ENCODE measurements at regions not wholly inside any gene's neighbourhood (a gene's known extent, or its start where the extent isn't known, plus 50 kb on each side); places are given as distances from the start of the nearest gene placed in this dataset.

DNA sequence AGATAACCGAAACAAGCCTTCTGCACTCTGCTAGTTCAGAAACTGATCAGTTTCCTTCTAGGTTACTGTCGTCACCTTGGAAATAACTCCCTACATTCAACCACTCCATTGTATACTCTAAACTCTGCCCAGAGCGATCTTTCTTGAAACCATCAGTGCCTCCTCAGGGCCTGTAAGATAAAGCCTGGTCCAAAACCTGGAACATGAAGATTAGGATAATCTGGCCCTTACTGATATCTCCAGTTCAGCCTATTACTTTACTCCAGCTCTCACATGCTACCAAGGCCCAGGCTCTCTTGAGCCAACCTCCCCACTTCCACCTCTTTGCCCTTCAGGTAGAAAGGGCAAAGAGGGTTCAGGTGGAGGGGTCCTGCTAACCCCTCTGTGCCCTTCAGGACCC is 125.3 kb upstream of the RXFP2 start:
- no peak for DNase-seq

DNA sequence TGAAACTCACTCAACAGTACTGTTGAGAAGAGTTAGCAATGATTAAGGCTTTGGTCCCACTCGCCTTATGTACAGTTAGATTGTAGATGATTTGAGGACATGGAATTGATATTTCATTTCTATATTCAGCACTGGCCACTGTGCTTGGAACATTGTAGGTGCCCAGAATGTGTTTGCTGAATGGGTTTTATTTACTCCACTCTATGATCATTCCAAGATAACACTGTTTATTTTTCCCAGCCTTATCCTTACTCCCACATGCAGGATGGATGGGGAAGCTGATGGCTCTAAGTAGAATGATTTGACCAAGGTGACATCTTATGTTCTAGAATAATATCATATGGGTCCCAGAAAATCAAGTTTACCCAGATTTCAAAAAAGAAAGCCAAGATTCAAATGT is 124.6 kb upstream of the RXFP2 start:
- DNase-seq = no peak

DNA sequence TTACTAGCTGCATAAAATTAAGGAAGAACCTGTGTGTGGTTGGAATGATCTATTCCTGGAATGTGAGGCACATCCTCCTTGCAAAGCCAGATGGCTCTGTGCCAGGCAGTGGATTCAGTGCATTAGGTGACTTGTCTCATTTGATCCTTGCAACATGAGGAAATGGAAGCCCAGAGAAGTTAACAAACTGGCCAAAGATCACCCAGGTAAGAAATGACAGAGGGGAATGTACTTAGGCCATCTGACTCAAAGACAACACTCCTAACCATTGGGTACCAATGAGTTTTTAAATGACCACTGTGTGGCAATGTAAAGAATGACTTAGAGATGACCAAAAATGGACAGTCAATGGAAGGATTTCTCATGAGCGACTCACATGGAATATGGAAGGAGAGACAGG is 114.2 kb upstream of the RXFP2 start:
- no peak for DNase-seq

DNA sequence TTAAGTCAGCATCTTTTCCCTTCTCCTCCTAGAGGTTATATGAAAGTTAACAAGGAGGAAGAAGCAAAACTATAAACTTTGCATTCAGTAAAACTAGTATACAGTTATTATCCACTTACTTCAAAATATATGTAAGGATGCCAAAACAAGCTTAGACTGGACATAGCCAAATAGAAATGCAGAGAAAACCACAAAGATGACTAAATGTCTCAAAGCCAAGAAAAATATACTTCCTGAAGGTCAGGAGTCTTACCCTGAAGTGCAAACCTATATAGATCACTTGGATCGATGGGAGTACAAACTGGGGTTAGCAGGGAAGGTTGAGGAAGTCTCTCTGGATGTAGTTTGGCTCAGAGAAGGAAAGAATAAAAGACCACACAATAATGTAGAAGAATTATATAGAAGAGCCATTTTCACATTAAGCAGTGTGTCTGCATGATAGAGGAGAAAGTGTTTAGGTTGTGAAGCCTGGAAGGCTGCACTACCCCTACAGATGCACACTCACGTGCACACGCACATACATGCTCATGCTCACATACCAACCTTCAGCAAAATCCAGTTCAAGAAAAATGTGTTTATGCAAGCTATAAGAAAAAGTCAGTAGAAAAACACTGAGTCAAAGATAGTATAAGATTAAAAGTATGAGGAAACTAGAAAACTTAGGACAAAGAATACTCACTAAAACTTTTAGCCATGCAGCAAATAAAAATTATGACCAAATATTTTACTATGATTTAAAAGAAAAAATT is 112.1 kb upstream of the RXFP2 start:
- DNase-seq = no peak

DNA sequence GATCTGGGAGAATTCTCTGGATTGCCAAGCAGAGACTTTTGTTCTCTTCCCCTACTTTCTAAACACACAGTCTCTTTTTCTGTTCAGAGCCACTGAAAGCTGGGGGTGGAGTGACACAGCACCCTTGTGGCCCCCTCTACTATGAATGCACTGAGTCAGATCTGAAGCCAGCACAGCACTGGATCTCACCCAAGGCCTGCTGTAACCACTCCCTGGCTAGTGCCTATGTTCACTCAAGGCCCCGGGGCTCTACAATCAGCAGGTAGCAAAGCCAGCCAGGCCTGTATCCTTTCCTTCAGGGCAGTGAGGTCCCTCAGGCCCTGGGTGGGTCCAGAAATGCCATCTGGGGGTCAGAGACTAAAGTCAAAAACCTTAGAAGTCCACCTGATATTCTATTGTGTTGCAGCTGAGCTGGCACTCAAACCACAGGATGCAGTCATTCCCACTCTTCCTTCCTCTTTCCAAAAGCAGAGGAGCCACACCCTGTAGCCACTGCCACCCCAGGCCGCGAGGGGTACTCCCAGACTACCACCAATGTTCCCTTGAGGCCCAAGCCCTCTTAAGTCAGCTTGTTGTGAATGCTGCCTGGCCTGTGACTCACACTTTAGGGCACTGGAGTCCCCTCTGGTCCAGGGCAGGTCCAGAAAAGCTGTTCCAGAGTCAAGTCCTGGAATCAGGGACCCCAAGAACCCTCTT is 110.1 kb upstream of the RXFP2 start:
- no peak for DNase-seq

DNA sequence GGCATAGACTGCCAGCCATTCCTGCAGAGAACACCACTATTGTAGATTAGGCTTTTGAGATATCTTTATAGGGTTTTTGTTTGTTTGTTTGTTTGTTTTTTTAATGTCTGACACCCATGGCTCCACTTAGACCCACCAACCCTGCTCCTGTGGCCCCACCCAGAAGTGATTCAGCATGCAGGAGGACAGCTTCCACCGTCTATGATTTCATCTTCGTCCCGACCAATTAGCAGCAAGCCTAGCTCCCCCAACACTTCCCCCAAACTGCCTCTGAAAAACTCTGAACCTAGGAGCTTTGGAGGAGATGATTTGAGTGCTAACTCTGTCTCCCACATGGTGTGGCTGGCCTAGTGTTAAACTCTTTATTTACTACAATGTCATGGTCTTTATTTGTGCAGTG is 108.3 kb upstream of the RXFP2 start:
- DNase-seq = no peak

DNA sequence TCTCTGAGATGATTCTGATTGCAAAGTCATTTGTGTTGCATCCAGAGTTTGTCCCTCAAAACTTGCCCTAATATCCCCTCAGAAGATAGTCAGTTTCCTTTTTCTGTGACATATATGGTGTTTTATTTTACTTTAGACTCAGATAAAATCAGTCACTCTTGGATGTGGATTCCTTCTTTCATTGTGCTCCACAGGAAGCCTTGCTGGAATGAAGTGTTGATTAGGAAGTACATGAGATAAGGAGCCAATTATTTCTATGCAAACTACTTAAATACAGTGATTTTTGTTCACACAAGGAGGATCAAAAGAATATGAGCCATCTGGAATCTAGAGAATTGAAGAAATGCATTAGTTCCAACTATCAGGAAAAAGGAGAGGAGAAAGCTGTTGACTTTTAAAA is 107.6 kb upstream of the RXFP2 start:
- DNase-seq = no peak

DNA sequence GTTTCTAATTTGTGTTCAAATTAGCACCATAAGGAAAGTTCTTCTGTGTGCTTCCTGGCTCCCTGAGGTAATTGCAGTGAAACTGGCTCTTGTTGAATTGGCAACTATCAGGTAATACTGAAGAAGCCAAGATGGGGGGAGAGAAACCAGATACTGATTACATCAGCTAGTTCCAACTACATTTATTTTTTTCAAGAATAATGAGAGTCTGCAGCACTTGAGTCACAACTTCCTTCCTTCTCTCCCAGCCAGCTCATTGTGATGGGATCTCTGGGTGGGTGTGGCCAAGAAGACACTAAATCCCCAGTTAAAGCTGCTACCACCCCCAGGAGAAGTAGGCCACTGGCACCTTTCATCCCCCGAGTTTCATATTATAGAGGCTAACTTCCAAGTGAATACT is 100.7 kb upstream of the RXFP2 start:
- no peak for DNase-seq

- DNase-seq = no peak
Measured at GRCh38 chr13:31639443-31640163, 99.7 kb upstream of the RXFP2 start.

DNA sequence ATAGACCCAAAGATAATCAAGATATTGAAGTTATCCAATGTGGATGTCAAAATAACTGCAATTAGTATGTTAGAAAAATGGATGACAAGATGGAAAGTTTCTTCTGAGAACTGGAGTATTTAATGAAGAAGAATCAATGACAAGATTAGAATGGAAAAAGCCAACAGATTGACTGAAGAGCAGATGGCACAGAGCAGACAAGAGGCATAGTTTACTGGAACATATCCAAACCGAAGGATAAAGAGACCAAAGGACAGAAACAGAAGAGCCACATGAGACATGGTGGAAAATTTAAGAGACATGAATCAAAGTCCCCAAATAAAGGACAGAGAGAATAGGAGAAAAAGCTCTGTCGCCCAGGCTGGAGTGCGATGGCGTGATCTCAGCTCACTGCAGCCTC is 89.6 kb upstream of the RXFP2 start:
- DNase-seq = no peak

GRCh38 chr13:31653730-31654129 is 85.6 kb upstream of the RXFP2 start:
- no peak for DNase-seq

GRCh38 chr13:31663880-31664585 is 75.3 kb upstream of the RXFP2 start:
- DNase-seq = no peak

DNA sequence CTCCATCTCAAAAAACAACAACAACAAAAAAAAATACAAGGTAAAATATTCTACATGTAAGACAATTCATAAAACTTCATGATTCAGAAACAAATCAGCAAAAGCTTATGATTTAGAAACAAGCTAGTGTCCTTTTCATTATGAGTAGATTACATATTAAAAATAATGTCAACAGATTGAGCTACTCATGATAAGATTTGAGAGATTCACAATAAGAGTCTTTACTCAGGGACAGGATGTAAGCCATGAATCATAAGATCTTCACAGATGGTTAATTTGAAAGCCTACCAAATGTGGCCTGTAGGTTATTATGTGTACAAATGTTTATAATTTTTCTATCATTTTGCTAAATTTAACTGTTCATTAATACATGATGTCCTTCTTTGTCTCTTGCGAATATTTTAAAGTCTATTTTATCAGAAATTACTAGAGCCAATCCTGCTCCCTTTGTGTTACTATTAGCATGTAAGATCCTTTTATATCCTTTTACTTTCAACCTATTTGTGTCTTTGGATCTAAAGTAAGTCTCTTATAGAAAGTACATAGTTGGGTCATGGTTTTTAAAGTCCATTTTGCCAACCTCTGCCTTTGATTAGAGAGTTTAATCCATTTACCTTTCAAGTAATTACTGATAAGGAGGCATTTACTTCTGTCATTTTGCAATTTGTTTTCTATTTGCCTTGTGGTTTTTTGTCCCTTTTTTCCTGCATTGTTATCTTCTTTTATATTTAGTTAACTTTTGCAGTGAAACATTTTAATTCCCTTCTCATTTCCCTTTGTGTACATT is 68.3 kb upstream of the RXFP2 start:
- no peak for DNase-seq

- no peak for DNase-seq
Measured at GRCh38 chr13:31674051-31674450, 65.3 kb upstream of the RXFP2 start.

- no peak for DNase-seq
Measured at GRCh38 chr13:31675440-31675953, 63.8 kb upstream of the RXFP2 start.

DNA sequence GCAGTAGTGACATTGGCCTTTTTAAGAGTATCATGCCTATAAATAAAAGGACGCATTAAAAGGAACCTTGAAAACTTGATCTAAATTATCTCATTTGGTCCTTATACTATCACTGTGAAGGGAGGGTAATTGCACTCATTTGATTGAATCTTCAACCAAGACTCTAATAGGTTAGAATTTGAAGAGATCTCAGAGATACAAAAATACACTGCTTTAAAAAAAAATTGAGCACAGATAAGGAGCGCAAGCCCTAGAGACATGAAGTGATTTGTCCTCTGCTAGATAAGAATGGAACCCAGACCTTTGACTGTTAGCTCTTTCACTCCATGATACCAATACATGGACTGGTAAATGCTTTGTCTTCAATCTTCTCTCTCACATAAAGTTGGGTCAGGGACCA is 58.2 kb upstream of the RXFP2 start:
- no peak for DNase-seq

- DNase-seq = no peak
Measured at GRCh38 chr13:31684466-31684865, 54.9 kb upstream of the RXFP2 start.

DNA sequence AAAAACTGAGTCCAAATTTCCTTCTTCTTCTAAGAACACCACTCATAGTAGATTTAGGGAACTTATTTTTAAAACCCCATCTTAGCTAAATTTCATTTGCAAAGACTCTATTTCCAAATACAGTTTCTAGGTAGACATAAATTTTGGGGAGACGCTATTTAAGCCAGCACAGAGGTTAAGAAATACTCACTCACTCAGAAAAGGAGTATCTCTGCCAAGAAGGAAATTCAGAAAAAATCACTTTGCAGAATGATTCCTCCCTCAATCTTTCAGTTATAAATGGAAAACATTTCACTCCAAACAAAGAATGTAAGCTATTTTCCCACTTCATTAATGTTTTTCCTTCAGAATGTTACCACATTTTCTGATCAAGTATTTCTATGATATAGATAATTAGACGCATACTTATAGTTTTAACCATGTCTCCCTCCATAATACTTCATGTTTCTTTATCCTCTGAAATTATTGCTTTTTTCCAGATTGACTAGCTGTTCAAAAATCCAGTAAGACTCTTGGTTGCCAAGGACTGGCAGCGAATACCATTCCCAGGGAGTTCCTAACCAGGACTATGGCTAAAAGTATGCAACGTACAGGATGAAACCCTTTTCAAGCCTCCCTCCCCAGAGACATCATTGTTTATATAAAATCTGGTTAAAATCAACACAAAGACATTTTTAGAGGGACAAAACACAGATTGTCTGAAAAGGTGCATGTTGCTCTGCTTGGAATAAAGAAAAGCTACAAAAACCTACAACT is 52.5 kb upstream of the RXFP2 start:
- no peak for DNase-seq
